ENCODE measurements at regions not wholly inside any gene's neighbourhood (a gene's known extent, or its start where the extent isn't known, plus 50 kb on each side); places are given as distances from the start of the nearest gene placed in this dataset.

GRCh38 chr3:87333393-87333892 is 57.1 kb upstream of the POU1F1 start:
- Histone ChIP-seq H3K36me3 (ENCODE audit: insufficient read depth, low read length) (no peaks in the 10 kb centered on the region), H3K9me3 (ENCODE audit: low read length) (no peaks in the 10 kb centered on the region), H3K27me3 (ENCODE audit: insufficient read depth, low read length) (no peaks in the 10 kb centered on the region), H3K4me1 (ENCODE audit: insufficient read depth, low read length) (no peaks in the 10 kb centered on the region), H2AFZ (ENCODE audit: low read depth, low read length) (no peak overlapping the region), H3K4me3 (ENCODE audit: low read length) (no peak overlapping the region)

- Histone ChIP-seq H3K9me3 (ENCODE audit: low read length) (no peaks in the 10 kb centered on the region), H3K4me1 (ENCODE audit: insufficient read depth, low read length) (no peaks in the 10 kb centered on the region), H3K4me3 (ENCODE audit: low read length) (no peak overlapping the region), H3K36me3 (ENCODE audit: insufficient read depth, low read length) (no peaks in the 10 kb centered on the region), H2AFZ (ENCODE audit: low read depth, low read length) (no peak overlapping the region), H3K27me3 (ENCODE audit: insufficient read depth, low read length) (no peaks in the 10 kb centered on the region)
These were observed 56.4 kb upstream of the POU1F1 start for GRCh38 chr3:87332789-87333188.

- no peak overlapping the region for H3K4me3 ChIP-seq (ENCODE audit: low read length)
- H3K27me3 ChIP-seq (ENCODE audit: insufficient read depth, low read length), result no peaks in the 10 kb centered on the region
- H3K4me1 ChIP-seq (ENCODE audit: insufficient read depth, low read length), result no peaks in the 10 kb centered on the region
- no peak overlapping the region for H2AFZ ChIP-seq (ENCODE audit: low read depth, low read length)
- no peaks in the 10 kb centered on the region for H3K9me3 ChIP-seq (ENCODE audit: low read length)
- no peaks in the 10 kb centered on the region for H3K36me3 ChIP-seq (ENCODE audit: insufficient read depth, low read length)
These were observed 52.7 kb upstream of the POU1F1 start for GRCh38 chr3:87329065-87329464.

Measured in neuron (in vitro differentiated cells).